GM10248 (cell line): ENCODE measurements at regions not wholly inside any gene's neighbourhood (a gene's known extent, or its start where the extent isn't known, plus 50 kb on each side); places are given as distances from the start of the nearest gene placed in this dataset.

Source experiments
- CTCF ChIA-PET: fragments of 300-600 bp; sonication (Branson Sonifier 250); formaldehyde crosslinking; extraction: SDS; loops from one replicate; lab custom pipeline; 2021; ENCODE audit warnings: antibody characterized with exemption; lab: Yijun Ruan, JAX
- POLR2A ChIA-PET: fragments of 350-650 bp; sonication (Branson Sonifier 250); formaldehyde crosslinking; extraction: SDS; loops from one replicate; lab custom pipeline; 2020; ENCODE audit warnings: antibody characterized with exemption; lab: Yijun Ruan, JAX
- DNase-seq: peaks from one replicate; pipeline ENCODE4 v3.0.0; 2012; ENCODE audit errors: extremely low spot score
- CTCF ChIP-seq: IDR thresholded peaks from 2 replicates; pipeline ENCODE4 v1.5.1; 2012; ENCODE audit warnings: mild to moderate bottlenecking, low read depth; ENCODE audit errors: extremely low read depth, missing control alignments, control extremely low read depth

- POLR2A ChIA-PET = no interaction called here
- no peak for DNase-seq
- CTCF ChIA-PET = no interaction called here
- TF ChIP-seq CTCF = no peak
Observed at GRCh38 chrX:5194806-5195205, 1033.9 kb downstream of the NLGN4X start.

DNA sequence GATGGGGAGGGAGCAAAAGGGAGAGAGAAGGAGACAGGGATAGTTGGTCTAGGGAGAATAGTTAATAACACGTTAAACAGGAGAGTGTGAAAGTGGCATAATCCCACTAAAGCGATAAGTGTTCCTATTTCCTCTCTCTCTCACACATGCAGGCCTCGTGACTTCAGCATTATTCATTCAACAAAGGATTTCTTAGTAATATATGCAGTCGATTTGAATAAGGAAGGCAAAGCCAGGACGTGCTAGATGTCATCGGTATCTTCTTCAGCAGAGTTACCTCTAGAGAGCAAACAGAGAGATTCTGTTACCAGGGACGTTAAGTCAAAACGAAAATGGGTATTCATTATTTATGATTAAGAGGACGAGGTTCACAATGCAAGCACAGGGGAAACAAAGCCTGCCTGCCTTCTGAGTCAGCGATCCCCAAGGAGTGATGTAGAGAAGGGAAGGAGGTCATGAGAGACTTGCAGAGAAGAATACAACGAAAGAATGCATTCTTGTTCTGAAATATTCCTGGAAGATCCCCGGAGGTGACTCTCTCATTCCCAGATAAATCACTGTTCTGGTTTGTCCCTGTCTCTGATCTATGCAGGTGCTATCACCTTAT is 1048.4 kb downstream of the NLGN4X start:
- no peak for DNase-seq
- no peak for TF ChIP-seq CTCF
- POLR2A ChIA-PET = no interaction called here
- CTCF ChIA-PET = no interaction called here

- TF ChIP-seq CTCF = no peak
- CTCF ChIA-PET = no interaction called here
- no peak for DNase-seq
- POLR2A ChIA-PET = no interaction called here
Observed at GRCh38 chrX:5176766-5177165, 1051.9 kb downstream of the NLGN4X start.

DNA sequence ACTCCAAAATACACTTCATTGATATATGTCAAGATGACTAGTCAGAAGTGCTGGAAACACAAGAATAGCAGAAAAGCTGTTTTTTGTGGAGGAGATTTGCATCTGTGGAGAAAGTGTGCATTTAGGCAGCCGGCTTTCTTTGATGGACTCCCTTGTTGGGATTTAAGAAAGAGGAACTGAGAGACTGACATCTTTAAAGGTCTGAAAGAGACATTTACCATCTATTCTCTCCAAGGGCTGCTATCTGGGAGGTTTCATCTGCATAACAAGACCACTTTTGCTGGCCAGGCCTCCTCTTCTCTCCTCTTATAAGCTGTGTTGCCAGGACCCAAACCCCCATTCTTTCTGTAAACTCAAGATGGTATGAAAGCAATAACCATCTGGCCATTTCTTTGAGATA is 1065.0 kb downstream of the NLGN4X start:
- DNase-seq = no peak
- CTCF ChIA-PET = no interaction called here
- POLR2A ChIA-PET = no interaction called here
- TF ChIP-seq CTCF = no peak

DNA sequence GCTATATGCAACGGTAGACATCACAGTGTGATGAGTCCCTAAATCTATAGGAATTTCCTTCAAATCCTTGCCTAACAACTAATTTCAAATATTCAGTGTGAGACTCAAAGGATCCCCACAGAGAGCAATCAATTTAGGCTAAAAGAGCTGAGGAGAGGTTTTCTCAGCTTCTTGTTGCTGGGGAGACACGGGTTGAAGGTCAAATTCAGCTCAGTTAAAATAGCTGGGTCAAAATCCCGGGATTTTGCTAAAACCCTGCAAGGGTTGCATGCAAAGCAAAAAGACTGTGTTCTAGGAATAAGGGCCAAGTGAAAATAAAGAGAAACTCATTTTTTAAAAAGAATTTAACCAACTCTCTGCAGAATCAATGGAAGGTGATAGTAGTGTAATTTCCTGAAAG is 1073.4 kb downstream of the NLGN4X start:
- ChIA-PET POLR2A (no interaction called here), CTCF (no interaction called here)
- DNase-seq = no peak
- TF ChIP-seq CTCF = no peak

- no peak for DNase-seq
- ChIA-PET CTCF (no interaction called here), POLR2A (no interaction called here)
- TF ChIP-seq CTCF = no peak
Observed at GRCh38 chrX:5145957-5146356, 1082.7 kb downstream of the NLGN4X start.
